ENCODE measurements at regions not wholly inside any gene's neighbourhood (a gene's known extent, or its start where the extent isn't known, plus 50 kb on each side); places are given as distances from the start of the nearest gene placed in this dataset.

DNA sequence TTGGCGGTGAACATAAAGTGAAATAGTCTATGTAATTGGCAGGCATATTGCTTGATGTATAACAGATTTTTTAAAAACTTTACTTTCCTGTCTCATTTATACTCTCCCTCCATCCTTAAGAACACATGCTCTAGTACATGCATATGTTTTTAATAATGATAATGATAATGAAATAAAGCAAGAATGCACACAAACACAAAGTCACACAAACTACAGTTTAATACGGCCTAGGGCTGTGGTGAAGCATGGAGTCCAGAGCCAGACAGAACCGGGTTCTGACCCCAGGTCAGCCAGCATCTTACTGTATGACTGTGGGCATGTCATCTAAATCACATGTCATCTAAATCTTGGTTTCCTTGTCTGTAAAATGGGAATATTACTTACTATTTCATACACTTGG lies 324.9 kb upstream of the NFIA start:
- in situ Hi-C loops (cut with HindIII; ENCODE audit: low sequenced_read_pairs) = no loop called here
- no peak for DNase-seq (ENCODE audit: low read depth)
- H3K4me3 ChIP-seq (ENCODE audit: low read depth, low read length) = no peak overlapping the region
- TF ChIP-seq, protein P1, sequence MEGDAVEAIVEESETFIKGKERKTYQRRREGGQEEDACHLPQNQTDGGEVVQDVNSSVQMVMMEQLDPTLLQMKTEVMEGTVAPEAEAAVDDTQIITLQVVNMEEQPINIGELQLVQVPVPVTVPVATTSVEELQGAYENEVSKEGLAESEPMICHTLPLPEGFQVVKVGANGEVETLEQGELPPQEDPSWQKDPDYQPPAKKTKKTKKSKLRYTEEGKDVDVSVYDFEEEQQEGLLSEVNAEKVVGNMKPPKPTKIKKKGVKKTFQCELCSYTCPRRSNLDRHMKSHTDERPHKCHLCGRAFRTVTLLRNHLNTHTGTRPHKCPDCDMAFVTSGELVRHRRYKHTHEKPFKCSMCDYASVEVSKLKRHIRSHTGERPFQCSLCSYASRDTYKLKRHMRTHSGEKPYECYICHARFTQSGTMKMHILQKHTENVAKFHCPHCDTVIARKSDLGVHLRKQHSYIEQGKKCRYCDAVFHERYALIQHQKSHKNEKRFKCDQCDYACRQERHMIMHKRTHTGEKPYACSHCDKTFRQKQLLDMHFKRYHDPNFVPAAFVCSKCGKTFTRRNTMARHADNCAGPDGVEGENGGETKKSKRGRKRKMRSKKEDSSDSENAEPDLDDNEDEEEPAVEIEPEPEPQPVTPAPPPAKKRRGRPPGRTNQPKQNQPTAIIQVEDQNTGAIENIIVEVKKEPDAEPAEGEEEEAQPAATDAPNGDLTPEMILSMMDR (IDR thresholded peaks at IDR 0.05; ENCODE audit: low read depth, low read length, missing control alignments) = no peak

DNA sequence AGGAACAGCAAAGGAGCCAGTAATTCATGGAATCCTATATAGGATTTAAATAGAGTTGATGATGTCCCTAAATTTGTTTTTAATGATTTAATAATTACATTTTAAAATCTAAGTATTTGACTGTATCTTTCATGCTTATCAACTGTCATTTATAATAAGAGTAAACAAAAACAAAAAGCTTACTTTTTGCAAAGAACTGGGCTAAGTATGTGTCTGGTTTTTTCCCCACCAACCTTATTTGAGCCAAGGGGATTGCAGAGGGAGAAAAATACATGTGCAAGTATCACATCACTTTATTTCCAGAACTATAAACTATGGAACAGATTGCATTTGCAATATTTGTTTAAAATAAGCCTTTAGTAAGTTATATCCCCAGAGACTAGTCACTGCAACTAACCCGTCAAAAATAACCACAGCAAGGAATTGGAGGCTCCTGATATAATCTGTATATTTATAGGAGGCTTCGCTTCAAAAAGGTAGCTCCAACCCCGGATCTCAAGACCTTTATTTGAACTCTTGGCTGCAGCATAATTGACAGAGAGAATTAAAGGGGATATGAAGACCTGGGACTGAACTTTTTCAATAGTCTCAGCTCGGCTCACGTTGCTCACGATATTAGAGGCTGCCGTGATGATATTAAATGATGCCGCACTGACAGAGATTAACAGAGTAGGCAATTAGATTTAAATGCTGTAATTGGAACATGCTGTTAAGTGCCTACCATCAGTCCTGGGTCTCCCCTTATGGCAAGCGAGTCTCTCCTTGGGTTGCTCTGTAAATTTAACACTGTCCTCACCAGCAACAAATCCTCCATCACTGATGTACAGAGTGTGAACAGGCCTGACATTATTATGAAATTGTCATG lies 329.1 kb upstream of the NFIA start:
- no peak for DNase-seq (ENCODE audit: low read depth)
- in situ Hi-C loops (cut with HindIII; ENCODE audit: low sequenced_read_pairs) = no loop called here
- TF ChIP-seq, protein P1 (IDR thresholded peaks at IDR 0.05; ENCODE audit: low read depth, low read length, missing control alignments) = no peak
- H3K4me3 ChIP-seq (ENCODE audit: low read depth, low read length) = no peak overlapping the region

DNA sequence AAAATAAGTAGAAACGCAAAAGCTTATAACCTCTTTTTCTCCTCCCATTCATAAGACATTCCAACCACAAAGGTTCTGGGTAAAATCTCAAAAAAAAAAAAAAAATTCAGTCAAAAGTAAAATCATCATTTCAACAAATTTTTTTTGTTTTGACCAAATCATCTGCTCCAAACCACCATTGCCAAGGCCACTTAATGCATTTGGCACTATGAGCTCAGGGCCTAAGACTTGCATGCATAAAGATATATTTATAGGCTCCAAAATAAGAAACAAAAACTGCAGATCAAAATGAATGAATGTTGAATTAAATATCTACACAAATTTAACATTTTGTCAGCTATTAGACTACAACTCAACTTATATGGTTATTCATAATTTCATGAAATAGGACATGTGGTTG lies 331.1 kb upstream of the NFIA start:
- no peak overlapping the region for H3K4me3 ChIP-seq (ENCODE audit: low read depth, low read length)
- in situ Hi-C loops (cut with HindIII; ENCODE audit: low sequenced_read_pairs) = no loop called here
- no peak for DNase-seq (ENCODE audit: low read depth)
- TF ChIP-seq, protein P1 (IDR thresholded peaks at IDR 0.05; ENCODE audit: low read depth, low read length, missing control alignments) = no peak

DNA sequence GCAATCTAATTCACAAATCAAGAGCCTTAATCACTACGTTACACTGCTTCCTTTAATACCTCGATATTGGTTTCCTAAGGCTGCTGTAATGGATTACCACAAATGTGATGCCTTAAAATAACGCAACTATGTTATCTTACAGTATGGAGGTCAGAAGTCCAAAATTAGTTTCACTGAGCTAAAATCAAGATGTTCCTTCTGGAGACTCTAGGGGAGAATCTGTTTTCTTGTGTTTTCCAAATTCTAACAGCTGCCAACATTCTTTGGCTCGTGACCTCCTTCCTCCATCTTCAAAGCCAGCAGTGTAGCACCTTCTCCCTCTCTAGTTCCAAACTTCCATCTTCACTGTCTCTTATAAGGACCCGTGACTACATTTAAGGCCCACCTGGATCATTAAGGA lies 335.0 kb upstream of the NFIA start:
- TF ChIP-seq, protein P1 (IDR thresholded peaks at IDR 0.05; ENCODE audit: low read depth, low read length, missing control alignments) = no peak
- no peak for DNase-seq (ENCODE audit: low read depth)
- H3K4me3 ChIP-seq (ENCODE audit: low read depth, low read length) = no peak overlapping the region
- in situ Hi-C loops (cut with HindIII; ENCODE audit: low sequenced_read_pairs) = no loop called here

DNA sequence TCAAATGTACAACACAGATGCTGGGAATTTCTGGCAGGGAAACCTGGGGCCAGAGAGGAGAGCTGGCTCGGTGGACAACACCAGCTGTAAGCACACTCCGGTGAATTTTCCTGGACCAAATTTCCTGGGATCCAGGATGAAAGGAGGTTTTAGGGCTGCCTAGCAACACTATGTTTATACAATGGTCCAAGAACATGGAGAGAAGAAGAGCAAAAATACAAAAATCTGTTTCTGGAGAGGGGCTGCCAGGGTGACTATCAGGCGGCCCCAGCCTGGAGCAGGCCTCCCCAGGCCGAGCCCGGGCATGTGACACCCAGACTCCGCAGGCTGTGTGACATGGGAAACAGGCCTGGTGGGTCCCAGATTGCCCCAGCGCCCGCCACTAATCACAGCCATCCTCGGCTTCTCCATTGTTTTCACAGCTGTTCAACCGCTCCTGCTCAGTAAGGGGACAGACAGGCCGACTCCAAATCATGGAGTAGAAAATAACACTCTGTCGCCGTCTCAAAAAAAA lies 336.0 kb upstream of the NFIA start:
- in situ Hi-C loops (cut with HindIII; ENCODE audit: low sequenced_read_pairs) = no loop called here
- no peak overlapping the region for H3K4me3 ChIP-seq (ENCODE audit: low read depth, low read length)
- TF ChIP-seq, protein P1 (IDR thresholded peaks at IDR 0.05; ENCODE audit: low read depth, low read length, missing control alignments) = no peak
- no peak for DNase-seq (ENCODE audit: low read depth)

DNA sequence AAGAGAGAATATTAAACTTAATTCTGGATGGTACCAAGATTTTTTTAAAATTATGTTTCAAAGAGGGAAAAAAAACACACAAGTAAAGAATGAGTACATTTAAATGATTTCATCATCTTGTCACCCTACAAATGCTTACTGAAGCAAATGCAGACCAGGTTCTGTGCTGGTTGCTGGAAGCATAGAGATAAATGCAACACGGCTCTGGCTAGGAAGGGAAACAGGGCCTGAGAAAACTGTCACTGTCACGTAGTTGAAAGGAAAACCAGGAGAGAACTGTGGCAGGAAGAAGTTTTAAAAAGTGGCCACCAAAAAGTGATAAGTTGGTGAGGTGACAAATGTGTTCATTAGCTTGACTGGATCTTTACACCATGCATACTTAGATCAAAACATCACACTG lies 336.9 kb upstream of the NFIA start:
- TF ChIP-seq, protein P1 (IDR thresholded peaks at IDR 0.05; ENCODE audit: low read depth, low read length, missing control alignments) = no peak
- no peak for DNase-seq (ENCODE audit: low read depth)
- in situ Hi-C loops (cut with HindIII; ENCODE audit: low sequenced_read_pairs) = no loop called here

More for the DNA sequence above, 336.9 kb upstream of the NFIA start:
- H3K4me3 ChIP-seq (ENCODE audit: low read depth, low read length) = no peak overlapping the region
